Osteoblast (primary cell): ENCODE measurements at regions not wholly inside any gene's neighbourhood (a gene's known extent, or its start where the extent isn't known, plus 50 kb on each side); places are given as distances from the start of the nearest gene placed in this dataset.

Experiments
- DNase-seq: peaks from one replicate; pipeline ENCODE4 v3.0.0; 2011; ENCODE audit warnings: low spot score, mixed read lengths; ENCODE audit not compliant: insufficient read length; ENCODE audit errors: missing footprints
- H2AFZ ChIP-seq: 2 replicates; pipeline ENCODE4 v1.6.0; 2011; ENCODE audit warnings: mild to moderate bottlenecking, low read length
- H3K27ac ChIP-seq: 2 replicates; pipeline ENCODE4 v1.5.1; 2011; ENCODE audit warnings: mild to moderate bottlenecking, low read depth, low read length, moderate library complexity
- H3K27me3 ChIP-seq: 2 replicates; pipeline ENCODE4 v1.6.0; 2012; ENCODE audit warnings: mild to moderate bottlenecking, control low read depth, inconsistent platforms, low read length, moderate library complexity; ENCODE audit not compliant: insufficient read depth
- H3K36me3 ChIP-seq: 2 replicates; pipeline ENCODE4 v1.5.1; 2011; ENCODE audit warnings: mild to moderate bottlenecking, low read length, control low read depth, moderate library complexity; ENCODE audit not compliant: insufficient read depth
- H3K4me1 ChIP-seq: 2 replicates; pipeline ENCODE4 v1.5.1; 2011; ENCODE audit warnings: mild to moderate bottlenecking, low read length, control low read depth, moderate library complexity; ENCODE audit not compliant: insufficient read depth
- H3K4me2 ChIP-seq: 2 replicates; pipeline ENCODE4 v1.6.0; 2011; ENCODE audit warnings: mild to moderate bottlenecking, low read length; ENCODE audit not compliant: insufficient read depth
- H3K4me3 ChIP-seq: fragments of 200-600 bp; sonication (generic); 3 replicates; pipeline ENCODE4 v1.5.1; 2012; ENCODE audit warnings: mild to moderate bottlenecking, low read length, inconsistent platforms; ENCODE audit not compliant: insufficient read depth
- H3K79me2 ChIP-seq: 2 replicates; pipeline ENCODE4 v1.6.0; 2012; ENCODE audit warnings: mild to moderate bottlenecking, low read length, control low read depth, inconsistent platforms; ENCODE audit not compliant: insufficient read depth
- H3K9me3 ChIP-seq: 2 replicates; pipeline ENCODE4 v1.5.1; 2011; ENCODE audit warnings: low read depth, low read length, control low read depth
- H4K20me1 ChIP-seq: 2 replicates; pipeline ENCODE4 v1.6.0; 2012; ENCODE audit warnings: mild to moderate bottlenecking, low read length, control low read depth; ENCODE audit not compliant: insufficient read depth
- TF ChIP-seq, protein P1 (sequence below): IDR thresholded peaks from 2 replicates; pipeline ENCODE4 v1.5.1; 2011; ENCODE audit warnings: mild to moderate bottlenecking, low read depth, low read length, moderate library complexity; ENCODE audit errors: extremely low read depth

- H4K20me1 ChIP-seq = no peaks in the 10 kb centered on the region
- H3K4me2 ChIP-seq = no peak overlapping the region
- no peak overlapping the region for H2AFZ ChIP-seq
- TF ChIP-seq, protein P1, sequence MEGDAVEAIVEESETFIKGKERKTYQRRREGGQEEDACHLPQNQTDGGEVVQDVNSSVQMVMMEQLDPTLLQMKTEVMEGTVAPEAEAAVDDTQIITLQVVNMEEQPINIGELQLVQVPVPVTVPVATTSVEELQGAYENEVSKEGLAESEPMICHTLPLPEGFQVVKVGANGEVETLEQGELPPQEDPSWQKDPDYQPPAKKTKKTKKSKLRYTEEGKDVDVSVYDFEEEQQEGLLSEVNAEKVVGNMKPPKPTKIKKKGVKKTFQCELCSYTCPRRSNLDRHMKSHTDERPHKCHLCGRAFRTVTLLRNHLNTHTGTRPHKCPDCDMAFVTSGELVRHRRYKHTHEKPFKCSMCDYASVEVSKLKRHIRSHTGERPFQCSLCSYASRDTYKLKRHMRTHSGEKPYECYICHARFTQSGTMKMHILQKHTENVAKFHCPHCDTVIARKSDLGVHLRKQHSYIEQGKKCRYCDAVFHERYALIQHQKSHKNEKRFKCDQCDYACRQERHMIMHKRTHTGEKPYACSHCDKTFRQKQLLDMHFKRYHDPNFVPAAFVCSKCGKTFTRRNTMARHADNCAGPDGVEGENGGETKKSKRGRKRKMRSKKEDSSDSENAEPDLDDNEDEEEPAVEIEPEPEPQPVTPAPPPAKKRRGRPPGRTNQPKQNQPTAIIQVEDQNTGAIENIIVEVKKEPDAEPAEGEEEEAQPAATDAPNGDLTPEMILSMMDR = no peak
- H3K79me2 ChIP-seq = no peaks in the 10 kb centered on the region
- no peak for DNase-seq
- peaks cover 32% of the 10 kb centered on the region for H3K4me1 ChIP-seq
- no peak overlapping the region for H3K27ac ChIP-seq
- no peaks in the 10 kb centered on the region for H3K36me3 ChIP-seq
- no peak overlapping the region for H3K4me3 ChIP-seq
- H3K27me3 ChIP-seq = no peaks in the 10 kb centered on the region
- H3K9me3 ChIP-seq = no peaks in the 10 kb centered on the region
These were observed 67.5 kb downstream of the TMX1 start for GRCh38 chr14:51307551-51307950.

GRCh38 chr14:51308866-51309265 lies 68.8 kb downstream of the TMX1 start:
- H3K79me2 ChIP-seq = no peaks in the 10 kb centered on the region
- no peak overlapping the region for H2AFZ ChIP-seq
- no peak overlapping the region for H3K27ac ChIP-seq
- H4K20me1 ChIP-seq = no peaks in the 10 kb centered on the region
- H3K9me3 ChIP-seq = no peaks in the 10 kb centered on the region
- H3K4me3 ChIP-seq = no peak overlapping the region
- H3K4me1 ChIP-seq = peaks cover 28% of the 10 kb centered on the region
- no peak overlapping the region for H3K4me2 ChIP-seq
- H3K36me3 ChIP-seq = no peaks in the 10 kb centered on the region
- DNase-seq = no peak
- H3K27me3 ChIP-seq = no peaks in the 10 kb centered on the region
- TF ChIP-seq, protein P1 = no peak

GRCh38 chr14:51310505-51310944 lies 70.5 kb downstream of the TMX1 start:
- Histone ChIP-seq H4K20me1 (no peaks in the 10 kb centered on the region), H3K27ac (no peak overlapping the region), H2AFZ (no peak overlapping the region), H3K9me3 (no peaks in the 10 kb centered on the region), H3K79me2 (no peaks in the 10 kb centered on the region), H3K36me3 (no peaks in the 10 kb centered on the region), H3K27me3 (no peaks in the 10 kb centered on the region), H3K4me3 (no peak overlapping the region), H3K4me1 (peaks cover 14% of the 10 kb centered on the region), H3K4me2 (no peak overlapping the region)
- TF ChIP-seq, protein P1 = no peak
- DNase-seq = no peak

- H3K36me3 ChIP-seq = no peaks in the 10 kb centered on the region
- H3K9me3 ChIP-seq = no peaks in the 10 kb centered on the region
- no peak overlapping the region for H3K4me2 ChIP-seq
- no peak for DNase-seq
- H3K79me2 ChIP-seq = no peaks in the 10 kb centered on the region
- no peaks in the 10 kb centered on the region for H3K27me3 ChIP-seq
- TF ChIP-seq, protein P1 = no peak
- no peak overlapping the region for H3K27ac ChIP-seq
- no peak overlapping the region for H2AFZ ChIP-seq
- H3K4me3 ChIP-seq = no peak overlapping the region
- peaks cover 10% of the 10 kb centered on the region for H3K4me1 ChIP-seq
- H4K20me1 ChIP-seq = no peaks in the 10 kb centered on the region
These were observed 74.4 kb downstream of the TMX1 start for GRCh38 chr14:51314321-51315015.
